ENCODE measurements at regions not wholly inside any gene's neighbourhood (a gene's known extent, or its start where the extent isn't known, plus 50 kb on each side); places are given as distances from the start of the nearest gene placed in this dataset.

DNA sequence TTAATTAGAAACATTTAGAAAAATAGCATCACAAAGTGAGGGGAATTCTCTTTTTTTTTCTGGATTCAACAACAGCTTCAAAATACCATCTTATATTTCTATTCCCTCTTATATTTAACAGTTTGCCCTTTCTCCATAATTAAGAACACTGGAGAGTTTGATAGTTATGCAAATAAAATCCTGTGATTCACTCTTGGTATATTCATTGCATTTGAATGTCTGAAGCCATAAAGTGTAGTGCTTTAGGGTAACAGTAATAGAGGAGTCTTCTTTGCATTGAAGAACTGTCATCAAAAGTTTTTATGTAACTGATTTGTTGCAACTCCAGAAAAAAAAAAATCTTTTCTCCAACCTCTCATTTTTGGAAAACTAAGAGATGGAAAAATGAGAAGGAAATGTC lies 352.0 kb upstream of the GALNTL6 start:
- no peak overlapping the region for H4K5ac ChIP-seq (ENCODE audit: insufficient read length, low read depth, low read length)
- no peak overlapping the region for H2AK5ac ChIP-seq (ENCODE audit: low read depth, low read length)
- H3K9me3 ChIP-seq (ENCODE audit: insufficient read depth in 2 of 2, low read depth in 1 of 2, low read length in 1 of 2), result peaks cover 0 to 8% of the 10 kb centered on the region in 2 experiments; a peak in 2 of 4 replicates
- H3K36me3 ChIP-seq (ENCODE audit: control insufficient read depth in 2 of 4, insufficient read depth in 4 of 4, low read length in 3 of 4), result no peaks in the 10 kb centered on the region
- no peak overlapping the region for H3K4me3 ChIP-seq (ENCODE audit: extremely low read depth in 1 of 4, insufficient read depth in 2 of 4, low read depth in 3 of 4, low read length in 4 of 4)
- no peak overlapping the region for H2BK15ac ChIP-seq (ENCODE audit: low read length)
- H3K27me3 ChIP-seq (replicated peaks in 1 of 4; ENCODE audit: control insufficient read depth in 3 of 4, extremely low read depth in 1 of 4, insufficient read depth in 3 of 4, low read length in 3 of 4), result no peaks in the 10 kb centered on the region
- H3K14ac ChIP-seq (ENCODE audit: insufficient read length), result no peak overlapping the region
- no peak for FAIRE-seq
- ChIA-PET POLR2A (ENCODE audit: partially characterized antibody) (no interaction called here), CTCF (ENCODE audit: partially characterized antibody) (no interaction called here)
- no peak overlapping the region for H2BK120ac ChIP-seq (replicated peaks; ENCODE audit: low read depth, low read length)
- H2BK20ac ChIP-seq (ENCODE audit: low read length), result no peak overlapping the region
- no peak overlapping the region for H3K4me2 ChIP-seq (ENCODE audit: insufficient read depth in 1 of 2, low read depth in 2 of 2, low read length in 2 of 2)
- no peak for DNase-seq (ENCODE audit: low read depth in 1 of 2, low spot score in 2 of 2)
- no peak overlapping the region for H3K23ac ChIP-seq (ENCODE audit: insufficient read length)
- no peak overlapping the region for H2AFZ ChIP-seq (ENCODE audit: low read length)
- no peak overlapping the region for H2BK12ac ChIP-seq (ENCODE audit: low read depth, low read length)
- H4K8ac ChIP-seq (ENCODE audit: extremely low read depth, insufficient read depth, low read length), result no peak overlapping the region
- H3K18ac ChIP-seq (ENCODE audit: extremely low read depth, low read length), result no peak overlapping the region
- H3K79me1 ChIP-seq (ENCODE audit: low read depth, low read length), result no peaks in the 10 kb centered on the region
- no peak overlapping the region for H3K27ac ChIP-seq (ENCODE audit: low read depth, low read length)
- no peaks in the 10 kb centered on the region for H3K4me1 ChIP-seq (replicated peaks in 1 of 4; ENCODE audit: control insufficient read depth in 3 of 4, insufficient read depth in 4 of 4, low read length in 3 of 4)
- H4K20me1 ChIP-seq (replicated peaks in 1 of 2; ENCODE audit: control insufficient read depth in 1 of 2, insufficient read depth in 2 of 2, low read length in 2 of 2), result no peaks in the 10 kb centered on the region
- no peak overlapping the region for H3K4ac ChIP-seq (replicated peaks; ENCODE audit: insufficient read length, low read depth, low read length)
- no peaks in the 10 kb centered on the region for H3K79me2 ChIP-seq (ENCODE audit: control insufficient read depth in 1 of 2, insufficient read depth in 2 of 2, low read length in 2 of 2)
- H3K9ac ChIP-seq (replicated peaks in 1 of 4; ENCODE audit: extremely low read depth in 1 of 4, low read depth in 3 of 4, low read length in 3 of 4), result no peak overlapping the region
- H2BK5ac ChIP-seq (ENCODE audit: low read depth, low read length), result no peak overlapping the region
- TF ChIP-seq CHD2 (IDR thresholded peaks at IDR 0.05; ENCODE audit: low read length), result no peak
- TF ChIP-seq GABPA (IDR thresholded peaks at IDR 0.05; ENCODE audit: borderline replicate concordance, insufficient read depth, low read length), result no peak
- no peak for TF ChIP-seq GTF2F1 (IDR thresholded peaks at IDR 0.05; ENCODE audit: borderline replicate concordance, low read depth, low read length)
- no peak for TF ChIP-seq EP300 (IDR thresholded peaks at IDR 0.05; ENCODE audit: borderline replicate concordance in 1 of 2, low read depth in 2 of 2, low read length in 2 of 2)
- TF ChIP-seq SIN3A (conservative IDR thresholded peaks at IDR 0.05 in 1 of 2, IDR thresholded peaks at IDR 0.05 in 1 of 2; ENCODE audit: low read depth in 1 of 2, low read length in 2 of 2), result no peak
- no peak for TF ChIP-seq NRF1 (IDR thresholded peaks at IDR 0.05; ENCODE audit: low read depth, low read length)
- no peak for TF ChIP-seq CEBPB (IDR thresholded peaks at IDR 0.05; ENCODE audit: low read depth, low read length)
- TF ChIP-seq POLR2AphosphoS5 (IDR thresholded peaks at IDR 0.05; ENCODE audit: low read depth, low read length), result no peak
- no peaks in the 10 kb centered on the region for H3K23me2 ChIP-seq (ENCODE audit: low read depth, low read length)
- H4K91ac ChIP-seq (replicated peaks; ENCODE audit: insufficient read length, low read length), result no peak overlapping the region
- no peak overlapping the region for H3K56ac ChIP-seq (replicated peaks; ENCODE audit: insufficient read length, low read depth, low read length)
